HG03558 (cell line): ENCODE measurements at regions not wholly inside any gene's neighbourhood (a gene's known extent, or its start where the extent isn't known, plus 50 kb on each side); places are given as distances from the start of the nearest gene placed in this dataset.
A peak's percentile ranks its signal among the peaks of the same experiment; 100 is the strongest.

Source experiments
- ATAC-seq: cut with Tn5 transposase; IDR thresholded peaks from one replicate; pipeline ENCODE4 v1.9.1; 2021; ENCODE audit warnings: moderate number of reproducible peaks; ENCODE audit not compliant: unreplicated experiment; ENCODE audit errors: extremely low read depth

DNA sequence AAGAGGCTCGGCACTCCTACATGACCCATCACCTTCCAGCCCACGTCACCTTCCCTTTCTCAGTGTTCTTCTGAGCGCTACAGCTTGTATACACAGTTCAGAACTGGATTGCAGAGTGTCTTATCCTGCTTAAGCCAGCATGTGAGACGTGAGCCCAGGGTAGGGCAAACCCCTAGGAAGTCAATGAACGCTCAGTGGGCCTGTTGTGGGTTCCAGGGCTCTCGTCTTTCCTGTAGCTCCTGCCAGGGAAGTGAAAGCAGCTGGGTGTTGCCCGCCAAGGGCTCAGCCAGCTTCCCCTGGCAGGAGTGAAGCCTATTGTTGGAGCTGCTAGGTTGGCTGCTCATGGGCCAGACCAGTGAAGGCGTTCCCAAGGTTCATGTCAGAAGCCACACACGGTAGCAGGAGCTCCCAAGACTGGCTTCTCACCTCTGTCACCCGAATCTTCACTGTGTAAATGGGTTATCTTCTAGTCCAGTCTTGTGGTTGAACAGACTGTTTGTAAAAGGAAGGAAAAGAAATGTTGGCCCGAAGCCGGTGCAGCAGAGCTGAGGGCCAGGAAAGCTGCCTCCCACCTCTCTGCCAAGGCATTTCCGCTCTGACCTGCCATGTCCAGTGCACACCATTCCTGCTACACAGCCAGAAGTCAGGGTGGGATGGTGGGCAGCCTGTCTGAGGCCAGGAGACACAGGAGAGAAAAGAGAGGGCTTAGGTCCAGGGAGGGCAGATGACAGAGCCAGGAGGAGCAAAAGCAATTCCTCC is 69.6 kb upstream of the RMDN2 start:
- no peak for ATAC-seq

- ATAC-seq = no peak
Measured at GRCh38 chr2:37856101-37856751, 68.9 kb upstream of the RMDN2 start.

- no peak for ATAC-seq
Measured at GRCh38 chr2:37857575-37858399, 67.3 kb upstream of the RMDN2 start.

GRCh38 chr2:37858400-37858711 is 66.7 kb upstream of the RMDN2 start:
- ATAC-seq = no peak

- ATAC-seq = no peak
Measured at GRCh38 chr2:37858725-37859267, 66.3 kb upstream of the RMDN2 start.

GRCh38 chr2:37862620-37863019 is 62.5 kb upstream of the RMDN2 start:
- ATAC-seq = no peak

GRCh38 chr2:37864217-37864616 is 60.9 kb upstream of the RMDN2 start:
- no peak for ATAC-seq

GRCh38 chr2:37865640-37866039 is 59.4 kb upstream of the RMDN2 start:
- no peak for ATAC-seq

GRCh38 chr2:37866171-37866934 is 58.7 kb upstream of the RMDN2 start:
- ATAC-seq = no peak

- no peak for ATAC-seq
Measured at GRCh38 chr2:37867166-37867565, 57.9 kb upstream of the RMDN2 start.

- no peak for ATAC-seq
Measured at GRCh38 chr2:37868866-37869265, 56.2 kb upstream of the RMDN2 start.

- no peak for ATAC-seq
Measured at GRCh38 chr2:37869304-37869703, 55.8 kb upstream of the RMDN2 start.

DNA sequence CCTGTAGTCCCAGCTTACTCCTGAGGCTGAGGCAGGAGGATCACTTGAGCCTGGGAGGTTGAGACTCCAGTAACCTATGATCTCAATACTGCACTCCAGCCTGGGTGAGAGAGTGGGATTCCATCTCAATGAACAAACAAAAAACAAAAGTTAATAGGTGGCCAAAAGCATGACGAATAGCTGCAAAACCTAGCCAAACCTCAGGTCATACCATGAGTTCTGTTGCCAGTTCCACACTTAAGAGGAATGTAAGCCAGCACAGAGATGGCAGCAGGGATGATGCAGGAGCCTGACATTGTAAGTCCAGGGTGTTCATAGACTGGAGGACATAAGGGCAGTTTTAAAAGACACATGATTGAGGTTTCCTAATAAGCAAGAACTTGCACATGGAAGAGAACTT is 55.3 kb upstream of the RMDN2 start:
- ATAC-seq = no peak

DNA sequence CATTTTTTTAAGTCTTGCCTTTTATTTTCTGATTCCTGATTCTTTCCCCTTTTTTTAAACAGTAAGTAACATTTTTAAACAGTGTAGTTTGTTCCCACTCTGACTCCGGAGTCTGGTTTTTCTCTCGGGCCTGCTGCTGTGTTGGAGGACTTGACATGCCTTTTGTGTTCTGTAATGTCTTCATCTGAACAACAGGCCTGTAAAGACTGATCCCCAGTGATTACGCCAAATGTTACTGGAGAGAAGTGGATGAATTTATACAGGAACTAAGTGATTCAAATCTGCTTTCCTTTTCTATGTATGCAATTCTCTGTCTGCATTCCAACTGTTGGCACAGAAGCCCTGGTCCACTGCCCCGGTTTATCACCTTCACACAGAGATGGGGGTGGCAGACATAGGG is 54.3 kb upstream of the RMDN2 start:
- no peak for ATAC-seq

- peak; percentile 69 for ATAC-seq
Measured at GRCh38 chr2:37871456-37872191, 53.5 kb upstream of the RMDN2 start.

GRCh38 chr2:37872192-37872750 is 52.8 kb upstream of the RMDN2 start:
- no peak for ATAC-seq

GRCh38 chr2:37873229-37873628 is 51.9 kb upstream of the RMDN2 start:
- no peak for ATAC-seq

- no peak for ATAC-seq
Measured at GRCh38 chr2:37873749-37874330, 51.2 kb upstream of the RMDN2 start.

GRCh38 chr2:37874470-37874869 is 50.6 kb upstream of the RMDN2 start:
- no peak for ATAC-seq
